GM19239 (cell line): ENCODE measurements at regions not wholly inside any gene's neighbourhood (a gene's known extent, or its start where the extent isn't known, plus 50 kb on each side); places are given as distances from the start of the nearest gene placed in this dataset.

Source experiments
- DNase-seq: peaks from one replicate; pipeline ENCODE4 v3.0.0; 2011; ENCODE audit warnings: low spot score; ENCODE audit not compliant: insufficient read length
- FAIRE-seq: peaks from 2 replicates; lab custom pipeline; 2011; peaks lifted over from hg19 to GRCh38; lab: Jason Lieb, UNC

DNA sequence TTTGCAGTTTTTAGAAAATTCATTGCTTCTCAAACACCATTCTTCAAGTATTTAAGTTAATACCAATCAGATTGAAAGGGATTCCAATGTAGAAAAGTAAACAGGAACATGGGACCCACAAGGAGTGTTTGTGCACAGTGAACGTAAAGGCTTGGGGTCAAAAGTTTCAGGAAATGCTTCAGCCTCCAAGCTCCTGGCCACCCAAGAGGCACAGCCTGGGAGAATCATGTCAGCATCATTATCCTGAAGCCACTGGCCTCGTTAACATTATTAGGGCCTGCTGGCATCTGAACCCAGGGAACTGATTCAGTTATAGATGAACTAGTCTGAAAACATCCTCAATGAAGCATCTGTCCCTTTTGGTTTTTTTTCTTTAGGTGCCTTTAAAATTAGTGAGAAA, 122.9 kb downstream of the NXNL2 start:
- FAIRE-seq (no peak), DNase-seq (no peak)

DNA sequence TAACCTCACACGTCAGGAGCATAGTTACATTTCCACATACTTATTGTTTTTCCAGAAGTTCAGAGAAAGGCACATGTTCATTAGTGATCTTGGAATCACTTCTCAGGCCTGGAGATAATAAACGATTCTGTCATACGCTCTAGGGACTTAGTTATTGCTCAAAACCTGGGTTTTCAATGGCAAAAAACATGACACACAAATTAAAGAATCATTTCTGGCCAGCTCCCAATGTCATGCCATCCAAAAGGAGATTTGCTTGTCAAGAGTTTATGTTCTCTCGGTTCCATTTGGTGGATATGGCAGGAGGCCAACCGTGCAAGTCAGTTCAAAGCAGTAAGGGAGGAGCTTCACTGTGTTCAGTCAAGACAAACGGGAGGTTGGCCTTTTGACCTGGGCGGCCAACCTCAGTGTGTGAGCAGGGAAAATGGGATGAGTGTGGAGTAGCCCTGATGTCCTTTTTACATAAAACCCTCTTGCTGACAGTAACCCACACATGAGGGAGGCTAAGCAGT, 123.4 kb downstream of the NXNL2 start:
- FAIRE-seq = no peak
- no peak for DNase-seq

DNA sequence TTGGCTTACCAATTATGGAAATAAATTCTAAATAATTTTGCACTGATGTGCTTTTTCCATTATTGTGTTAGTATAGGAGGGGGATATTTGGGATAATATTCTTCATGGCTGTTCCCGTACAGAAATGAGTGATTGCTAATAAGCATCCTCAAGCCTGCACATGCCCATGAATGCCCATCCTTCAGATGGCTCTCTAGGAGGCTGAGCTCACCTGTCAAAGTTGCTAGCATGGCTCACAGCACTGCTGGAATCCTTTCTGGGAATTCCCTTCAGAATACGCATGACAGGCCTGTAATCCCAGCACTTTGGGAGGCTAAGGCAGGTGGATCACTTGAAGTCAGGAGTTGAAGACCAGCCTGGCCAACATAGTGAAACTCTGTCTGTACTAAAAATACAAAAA, 124.1 kb downstream of the NXNL2 start:
- no peak for FAIRE-seq
- no peak for DNase-seq

DNA sequence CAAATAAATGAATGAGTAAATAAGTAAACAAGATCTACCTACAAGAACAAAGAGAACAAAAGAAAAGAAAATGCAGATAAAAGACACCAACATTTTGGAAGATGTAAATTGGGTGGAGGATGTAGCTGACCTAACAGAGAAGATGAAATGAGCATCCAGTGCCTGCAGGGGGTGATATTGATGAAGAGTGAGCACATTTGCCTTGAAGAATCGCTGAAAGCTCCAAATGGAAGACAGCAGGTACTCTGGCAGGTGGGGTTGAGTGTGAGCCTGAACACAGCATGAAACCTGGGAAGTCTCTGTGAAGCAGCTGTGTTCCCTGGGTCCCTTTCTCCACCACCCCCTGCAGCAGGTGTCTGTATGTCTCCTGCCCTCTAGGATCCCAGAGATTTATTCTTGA, 125.6 kb downstream of the NXNL2 start:
- FAIRE-seq = no peak
- no peak for DNase-seq

DNA sequence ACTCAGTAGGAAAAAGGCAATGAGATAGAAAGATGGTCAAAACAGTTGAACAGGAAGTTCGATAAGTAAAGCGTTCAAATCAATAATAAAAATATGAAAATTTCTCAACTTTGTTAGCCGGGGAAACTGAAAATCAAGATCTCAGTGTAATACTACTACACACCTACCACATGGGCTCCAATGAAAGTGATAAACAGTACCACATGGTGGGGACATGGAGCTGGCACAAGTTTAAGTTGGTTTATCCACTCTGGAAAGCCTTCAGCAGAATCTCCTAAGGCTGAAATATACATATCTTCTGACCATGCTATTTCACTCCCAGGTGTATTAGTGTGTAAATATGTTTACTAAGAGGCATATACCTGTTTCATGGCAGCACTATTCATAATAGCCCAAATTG, 126.8 kb downstream of the NXNL2 start:
- DNase-seq (no peak), FAIRE-seq (no peak)

DNA sequence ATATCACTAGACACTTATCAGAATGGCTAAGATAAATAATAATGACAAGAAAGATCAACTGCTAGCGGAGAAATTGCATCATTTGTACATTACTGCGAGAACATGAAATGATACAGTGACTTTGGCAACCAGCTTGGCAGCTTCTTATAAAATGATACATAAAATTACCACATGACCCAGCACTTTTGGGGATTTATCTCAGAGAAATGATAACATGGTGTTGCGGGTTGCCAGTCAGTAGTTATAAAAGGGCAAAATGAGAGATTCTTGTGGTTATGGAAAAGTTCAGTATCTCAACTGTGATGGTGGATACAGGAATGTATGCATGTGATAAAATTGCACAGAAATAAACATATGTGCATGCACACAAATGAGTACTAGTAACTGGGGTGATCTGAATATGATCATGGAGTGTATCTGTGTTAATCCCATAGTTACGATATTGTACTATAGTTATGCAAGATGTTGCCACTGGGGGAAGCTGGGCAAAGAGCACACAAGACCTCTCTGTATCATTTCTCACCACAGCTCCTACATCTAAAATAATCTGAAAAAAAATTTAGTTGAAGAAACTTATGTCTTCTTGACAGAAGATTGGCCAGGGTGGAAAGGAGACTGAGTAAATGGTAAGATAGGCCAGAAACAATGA, 128.9 kb downstream of the NXNL2 start:
- DNase-seq = no peak
- no peak for FAIRE-seq

DNA sequence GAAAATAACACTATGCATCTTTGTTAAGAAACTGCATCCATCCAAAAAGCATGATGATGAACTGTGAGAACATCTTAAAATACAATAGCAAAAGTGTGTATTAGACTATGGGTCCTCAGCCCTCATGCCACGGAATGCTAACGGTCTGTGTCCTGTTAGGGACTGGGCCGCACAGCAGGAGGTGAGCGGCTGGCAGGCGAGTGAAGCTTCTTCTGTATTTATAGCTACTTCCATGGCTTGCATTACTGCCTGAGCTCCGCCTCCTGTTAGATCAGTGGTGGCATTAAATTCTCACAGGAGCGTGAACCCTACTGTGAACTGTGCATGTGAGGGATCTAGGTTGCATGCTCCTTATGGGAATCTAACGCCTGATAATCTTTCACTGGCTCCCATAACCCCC, 129.8 kb downstream of the NXNL2 start:
- DNase-seq = no peak
- no peak for FAIRE-seq

DNA sequence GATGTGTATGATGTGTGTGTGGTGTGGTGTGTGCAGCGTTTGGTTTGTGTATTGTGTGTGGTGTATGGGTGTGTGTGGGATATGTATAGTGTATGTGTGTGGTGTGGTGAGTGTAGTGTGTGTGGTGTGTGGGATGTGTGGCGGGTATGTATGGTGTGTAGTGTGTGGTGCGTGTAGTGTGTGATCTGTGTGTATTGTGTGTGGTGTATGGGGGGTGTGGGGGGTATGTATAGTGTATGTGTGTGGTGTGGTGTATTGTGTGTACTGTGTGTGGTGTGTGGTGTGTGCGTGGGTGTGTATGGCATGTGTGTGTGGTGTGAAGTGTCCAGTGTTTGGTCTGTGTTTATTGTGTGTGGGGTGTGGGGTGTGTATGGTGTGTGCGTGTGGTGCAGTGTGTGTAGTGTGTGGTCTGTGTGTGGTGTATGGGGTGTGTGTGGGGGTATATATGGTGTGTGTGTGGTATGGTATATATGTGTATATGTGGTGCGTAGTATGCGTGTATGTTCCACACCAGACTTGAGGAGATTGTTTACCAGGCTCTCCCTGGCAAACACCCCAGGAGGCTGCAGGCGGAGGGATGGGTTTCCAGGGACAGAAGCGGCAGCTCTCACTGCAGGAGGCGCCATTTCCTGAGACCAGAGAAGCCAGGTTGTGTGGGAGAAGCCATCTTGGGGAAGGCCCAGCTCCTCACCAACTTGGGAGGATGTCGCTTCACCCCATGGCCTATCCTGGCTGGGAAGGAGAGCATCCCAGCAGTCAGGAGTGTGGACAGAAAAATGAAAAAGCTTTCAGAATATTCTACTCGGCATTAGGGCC, 138.1 kb downstream of the NXNL2 start:
- no peak for FAIRE-seq
- DNase-seq = no peak

DNA sequence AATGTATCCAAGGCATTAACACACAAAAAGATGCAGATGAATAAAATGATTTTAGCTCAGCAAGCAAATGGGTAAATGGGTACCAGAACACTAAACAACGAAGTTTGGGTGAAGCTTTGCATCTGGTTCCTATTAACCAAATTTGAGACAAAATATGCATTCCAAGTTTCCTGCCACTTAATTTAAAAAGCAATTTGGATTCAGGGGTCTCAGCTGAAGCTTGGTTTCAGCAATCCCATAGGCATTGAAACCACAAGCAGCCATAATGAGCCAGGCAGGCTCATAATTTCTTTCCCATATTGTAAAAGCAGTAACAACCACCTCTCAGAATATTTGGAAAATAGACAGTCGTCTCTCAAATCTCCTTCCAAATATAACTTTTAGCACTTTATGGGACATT, 138.9 kb downstream of the NXNL2 start:
- no peak for DNase-seq

DNA sequence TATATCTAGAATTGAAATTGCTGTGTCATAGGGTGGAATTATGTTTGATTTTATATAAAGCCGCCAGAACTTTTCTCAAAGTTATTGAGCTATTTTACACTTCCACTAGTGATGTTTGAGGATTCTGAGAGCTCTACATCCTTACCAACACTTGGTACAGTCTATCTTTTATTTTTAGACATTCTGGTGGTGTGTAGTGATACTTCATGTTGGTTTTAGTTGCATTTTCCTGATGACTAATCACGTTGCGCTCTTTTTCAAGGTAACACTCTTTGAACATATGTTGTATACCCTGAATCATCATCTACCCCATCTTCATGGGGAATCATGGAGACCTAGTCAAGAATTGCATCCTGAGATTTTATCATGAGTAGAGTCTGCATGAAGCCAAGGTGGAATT, 141.7 kb downstream of the NXNL2 start:
- FAIRE-seq (no peak), DNase-seq (no peak)

More for the DNA sequence above, 138.9 kb downstream of the NXNL2 start:
- no peak for FAIRE-seq

DNA sequence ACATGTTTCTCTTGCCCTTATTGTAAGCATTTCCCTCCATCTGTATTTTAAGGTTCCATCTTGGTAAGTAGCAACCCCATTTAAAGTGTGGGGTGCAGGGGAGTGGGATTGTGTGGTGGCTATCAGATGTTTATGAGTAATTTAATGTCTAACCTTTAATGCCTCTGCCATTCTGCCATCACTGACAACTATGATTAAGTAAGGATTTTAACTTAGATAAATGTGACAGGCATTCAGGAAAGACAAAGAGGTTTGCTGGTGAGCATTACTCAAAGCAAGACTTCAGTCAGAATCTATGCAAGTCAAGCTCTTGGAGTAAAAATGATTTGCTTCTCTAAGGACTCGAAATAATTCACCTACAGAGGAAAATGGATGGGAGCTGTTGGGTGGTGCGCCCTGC, 143.0 kb downstream of the NXNL2 start:
- FAIRE-seq = no peak
- DNase-seq = no peak

DNA sequence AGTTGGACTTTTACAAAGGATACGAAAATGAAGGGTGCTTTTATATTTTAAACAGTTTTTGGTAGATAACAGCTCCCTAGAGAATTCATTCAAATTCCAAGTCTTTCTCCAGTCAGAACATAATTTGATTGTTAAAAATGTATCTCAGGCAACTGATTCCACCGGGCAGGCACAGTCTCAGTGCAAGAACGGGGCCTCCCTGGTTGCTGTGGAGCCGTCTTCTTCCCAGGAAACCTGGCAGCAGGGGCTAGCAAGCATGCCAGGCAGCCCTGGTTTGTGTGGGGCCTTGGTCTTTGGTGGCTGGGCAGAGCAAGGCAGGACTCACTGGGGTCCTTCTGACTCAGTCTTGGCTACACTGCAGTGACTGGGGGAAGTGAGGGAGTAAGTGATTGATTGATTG, 143.5 kb downstream of the NXNL2 start:
- DNase-seq (no peak), FAIRE-seq (no peak)

DNA sequence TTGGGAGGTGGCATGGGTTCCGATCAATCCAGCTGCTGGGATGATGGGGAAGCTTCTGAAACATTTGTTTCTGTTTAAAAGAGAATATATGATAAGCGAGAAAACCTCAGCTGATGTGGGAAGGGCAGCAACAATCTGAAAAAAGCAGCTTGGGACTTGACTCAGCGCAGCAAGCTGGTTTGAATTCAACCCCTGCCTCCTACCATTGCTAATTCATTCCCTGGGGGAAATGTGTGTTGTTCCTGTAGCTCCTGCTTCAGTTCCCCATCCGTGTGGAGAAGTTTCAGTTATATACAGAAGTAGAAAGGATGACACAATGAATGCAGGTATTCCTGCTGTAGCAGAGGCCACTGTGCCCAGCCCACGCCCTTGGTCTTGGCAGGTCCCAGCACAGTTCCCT, 145.1 kb downstream of the NXNL2 start:
- FAIRE-seq = no peak
- DNase-seq = no peak

DNA sequence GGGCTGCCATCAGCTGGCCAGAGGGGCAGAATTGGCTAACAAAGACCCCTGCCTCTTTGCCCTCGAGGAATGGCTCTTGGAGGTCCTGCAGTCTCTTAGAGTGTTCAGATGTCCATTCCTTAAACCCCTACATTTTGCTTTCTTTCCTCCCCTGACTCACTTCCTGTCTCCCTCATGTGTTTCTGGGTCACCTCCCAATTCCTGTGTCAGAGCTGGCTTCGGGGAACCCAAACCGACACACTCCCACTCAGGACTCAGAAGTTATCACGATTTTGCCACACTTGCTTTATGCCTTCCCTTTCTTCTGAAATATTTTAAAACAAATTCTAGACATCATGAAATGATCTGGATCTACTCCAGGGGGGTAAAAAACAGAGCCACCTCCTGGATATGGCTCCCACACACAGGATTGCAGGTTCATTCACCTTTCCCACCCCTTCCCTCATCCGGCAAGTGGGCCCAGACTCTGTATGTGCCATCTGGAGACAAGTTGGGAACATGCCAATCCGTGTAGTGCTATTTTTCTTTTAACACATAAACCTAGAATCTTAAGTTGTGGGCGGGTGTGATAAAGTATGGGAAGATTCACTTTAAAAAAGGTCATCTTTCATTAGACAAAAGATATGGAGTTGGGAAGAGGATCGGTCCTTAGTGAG, 145.7 kb downstream of the NXNL2 start:
- FAIRE-seq (no peak), DNase-seq (no peak)

DNA sequence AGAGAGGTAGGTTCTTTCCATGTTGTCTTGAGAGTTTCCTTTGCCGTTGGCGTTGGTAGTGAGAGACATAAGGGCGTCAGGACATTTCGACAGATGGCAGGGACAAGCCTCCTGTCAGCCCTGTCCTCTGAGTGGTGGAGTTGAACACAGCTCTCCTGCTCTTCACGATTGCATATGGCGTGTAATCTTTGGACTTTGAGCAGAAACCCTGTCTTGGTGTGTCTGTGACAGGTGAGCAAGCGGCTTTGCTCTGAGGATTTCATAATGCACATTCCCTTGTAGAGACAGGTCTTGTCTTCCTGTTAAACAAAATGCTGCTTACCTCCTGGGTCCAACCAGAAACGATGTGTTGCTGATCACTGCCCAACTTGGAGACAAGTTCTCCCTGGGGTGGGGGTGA, 146.5 kb downstream of the NXNL2 start:
- DNase-seq = no peak
- no peak for FAIRE-seq

DNA sequence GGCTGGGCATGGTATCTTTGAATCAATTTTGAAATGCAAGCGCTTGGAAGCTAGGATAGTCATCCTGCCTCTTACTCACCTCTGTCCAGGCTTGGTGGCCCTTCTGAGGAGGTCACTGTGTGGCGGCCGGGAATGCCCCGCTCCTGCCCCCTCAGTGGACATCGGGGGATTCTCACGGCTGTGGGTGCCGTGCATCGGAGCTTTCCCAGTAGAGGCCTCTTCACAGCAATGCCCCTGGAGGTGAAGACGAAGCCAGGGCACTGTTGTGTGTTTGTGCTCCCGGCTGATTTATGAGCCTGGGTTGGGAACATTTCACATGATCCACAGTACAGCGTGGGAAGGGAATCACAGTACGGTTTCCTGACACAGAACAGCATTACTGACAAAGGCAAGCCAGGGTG, 147.5 kb downstream of the NXNL2 start:
- DNase-seq = no peak

DNA sequence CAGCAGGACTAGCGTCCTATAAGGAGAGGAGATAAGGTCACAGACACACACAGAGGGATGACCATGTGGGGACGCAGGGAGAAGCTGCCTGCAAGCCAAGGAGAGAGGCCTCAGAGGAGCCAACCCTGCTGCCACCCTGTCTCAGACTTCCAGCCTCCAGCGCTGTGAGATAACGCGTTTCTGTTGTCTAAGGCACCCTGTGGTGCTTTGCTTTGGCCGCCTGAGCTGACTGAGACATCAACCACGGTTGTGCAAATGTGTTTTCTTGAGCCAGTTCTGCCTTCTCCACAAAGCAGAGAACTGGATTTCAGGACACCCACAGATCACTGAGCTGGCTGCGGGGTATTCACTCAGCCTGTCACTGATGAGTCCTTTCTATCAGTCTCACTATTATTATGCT, 149.1 kb downstream of the NXNL2 start:
- no peak for FAIRE-seq
- DNase-seq = no peak

More for the DNA sequence above, 147.5 kb downstream of the NXNL2 start:
- FAIRE-seq = no peak

DNA sequence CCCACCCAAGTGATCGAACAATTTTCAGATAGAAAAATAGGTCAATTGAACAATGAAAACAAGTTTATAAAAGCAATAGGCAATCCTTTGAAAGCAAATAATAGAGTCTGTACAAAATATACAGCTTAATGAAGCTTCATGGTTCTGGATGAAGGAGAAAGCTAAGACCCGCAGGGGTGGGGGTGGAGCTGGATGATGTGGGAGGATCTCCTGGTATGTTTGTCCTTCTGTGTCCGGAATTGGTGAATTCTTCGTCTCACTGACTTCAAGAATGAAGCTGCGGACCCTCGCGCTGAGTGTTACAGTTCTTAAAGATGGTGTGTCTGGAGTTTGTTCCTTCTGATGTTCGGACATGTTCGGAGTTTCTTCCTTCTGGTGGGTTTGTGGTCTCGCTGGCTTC, 149.9 kb downstream of the NXNL2 start:
- FAIRE-seq (no peak), DNase-seq (no peak)

DNA sequence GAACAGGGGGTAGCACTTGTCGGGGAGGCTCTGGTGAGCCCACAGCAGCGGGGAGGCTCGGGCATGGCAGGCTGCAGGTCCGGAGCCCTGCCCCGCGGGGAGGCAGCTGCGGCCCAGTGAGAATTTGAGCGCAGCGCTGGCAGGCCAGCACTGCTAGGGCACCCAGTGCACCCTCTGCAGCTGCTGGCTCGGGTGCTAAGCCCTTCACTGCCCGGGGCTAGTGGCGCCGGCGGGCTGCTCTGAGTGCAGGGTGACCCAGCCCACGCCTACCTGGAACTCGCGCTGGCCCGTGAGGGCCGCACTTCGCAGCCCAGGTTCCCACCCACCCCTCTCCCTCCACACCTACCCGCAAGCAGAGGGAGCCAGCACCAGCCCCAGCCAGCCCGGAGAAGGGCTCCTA, 151.0 kb downstream of the NXNL2 start:
- no peak for DNase-seq
- FAIRE-seq = no peak

DNA sequence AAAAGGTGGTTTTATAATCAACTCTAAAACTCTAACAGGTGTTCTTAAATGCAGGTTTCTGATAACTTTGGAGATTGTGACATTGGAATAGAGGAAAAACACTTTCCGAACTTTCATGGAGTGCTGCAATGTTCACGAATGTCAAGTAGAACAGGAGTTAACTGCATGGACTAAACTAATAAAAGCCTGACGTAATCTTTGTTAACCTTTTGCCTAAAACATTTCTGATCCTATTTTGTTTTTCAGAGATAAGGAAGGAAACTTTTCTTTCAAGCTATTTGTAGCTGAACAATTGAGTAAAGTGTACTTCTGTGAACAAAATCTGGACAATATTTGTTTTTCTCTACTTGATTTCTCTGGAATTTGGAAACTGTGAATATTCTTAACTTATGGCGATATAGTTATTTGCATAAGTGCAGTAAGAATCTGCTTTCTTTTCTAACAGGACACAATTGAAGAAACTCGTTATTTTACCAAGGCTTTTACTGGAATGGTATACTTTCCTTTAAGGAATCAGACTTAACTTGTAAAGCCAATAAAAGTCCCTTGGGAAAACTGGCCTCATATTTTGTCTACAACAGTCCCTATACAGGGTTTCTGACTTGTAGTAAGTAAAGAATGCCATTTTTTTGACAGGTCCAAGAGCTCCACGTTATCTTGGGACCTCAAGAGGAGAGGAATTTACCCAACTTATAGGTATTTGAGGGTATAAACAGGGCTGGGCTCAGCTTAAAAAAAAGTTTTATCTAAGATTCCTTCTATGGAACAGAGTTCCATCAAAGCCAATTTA, 154.7 kb downstream of the NXNL2 start:
- no peak for FAIRE-seq
- no peak for DNase-seq
